ENCODE measurements at regions not wholly inside any gene's neighbourhood (a gene's known extent, or its start where the extent isn't known, plus 50 kb on each side); places are given as distances from the start of the nearest gene placed in this dataset.

GRCh38 chr3:65080432-65080831 lies 392.6 kb upstream of the ADAMTS9 start:
- TF ChIP-seq CTCF (IDR thresholded peaks at IDR 0.05) (no peak), POLR2A (IDR thresholded peaks at IDR 0.05) (no peak)

Data from transverse colon (tissue), 3 donors.